Type B pancreatic cell (in vitro differentiated cells): ENCODE measurements at regions not wholly inside any gene's neighbourhood (a gene's known extent, or its start where the extent isn't known, plus 50 kb on each side); places are given as distances from the start of the nearest gene placed in this dataset.

Source experiments
- DNase-seq: peaks from one replicate; pipeline ENCODE4 v3.0.0; 2021; ENCODE audit warnings: mixed read lengths; ENCODE audit not compliant: unreplicated experiment; ENCODE audit errors: extremely low spot score
- H3K27ac Mint-ChIP-seq: 2 replicates; pipeline ENCODE4 v1.8.0; 2021; ENCODE audit warnings: mild to moderate bottlenecking, mixed read lengths
- H3K27me3 Mint-ChIP-seq: 2 replicates; pipeline ENCODE4 v1.8.0; 2021; ENCODE audit warnings: mixed read lengths
- H3K36me3 Mint-ChIP-seq: 2 replicates; pipeline ENCODE4 v1.8.0; 2021; ENCODE audit warnings: mixed read lengths
- H3K4me1 Mint-ChIP-seq: one replicate; pipeline ENCODE4 v1.8.0; 2021; ENCODE audit warnings: mixed read lengths; ENCODE audit not compliant: unreplicated experiment
- H3K4me3 Mint-ChIP-seq: 2 replicates; pipeline ENCODE4 v1.8.0; 2021; ENCODE audit warnings: mild to moderate bottlenecking, mixed read lengths
- H3K9me3 Mint-ChIP-seq: 2 replicates; pipeline ENCODE4 v1.8.0; 2021; ENCODE audit warnings: mixed read lengths
- CTCF ChIP-seq: fragments of 200-600 bp; sonication (generic); conservative IDR thresholded peaks from 2 replicates; pipeline ENCODE4 v1.5.0; 2021; ENCODE audit warnings: antibody characterized with exemption, mild to moderate bottlenecking

DNA sequence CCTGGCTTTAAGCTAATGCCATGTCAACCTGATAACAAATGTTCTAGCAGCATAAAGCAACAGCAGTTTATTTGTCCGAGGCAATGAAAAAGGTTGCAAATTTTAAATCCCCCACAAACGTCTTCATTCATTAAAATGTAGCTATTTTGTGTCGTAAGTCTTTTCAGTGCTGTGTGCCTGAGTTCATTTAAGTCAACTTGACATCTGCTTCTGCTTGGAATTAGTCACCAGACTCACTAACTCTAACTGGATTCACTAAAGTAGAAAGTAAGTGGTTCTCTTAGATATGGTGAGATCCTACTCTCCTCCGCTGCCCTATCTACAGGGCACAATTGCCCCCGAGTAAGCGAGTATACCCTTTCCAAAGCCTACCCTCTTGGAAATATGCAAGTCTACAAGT lies 118.4 kb upstream of the CHRM3 start:
- Mint-ChIP-seq H3K27ac (no peak overlapping the region), H3K9me3 (no peaks in the 10 kb centered on the region), H3K27me3 (peaks cover 3% of the 10 kb centered on the region), H3K4me1 (peaks cover 5% of the 10 kb centered on the region), H3K4me3 (no peak overlapping the region), H3K36me3 (no peaks in the 10 kb centered on the region)
- TF ChIP-seq CTCF: no peak
- DNase-seq: no peak

- Mint-ChIP-seq H3K27me3 (no peaks in the 10 kb centered on the region), H3K27ac (no peak overlapping the region), H3K9me3 (no peaks in the 10 kb centered on the region), H3K4me3 (no peak overlapping the region), H3K36me3 (no peaks in the 10 kb centered on the region), H3K4me1 (peaks cover 5% of the 10 kb centered on the region)
- no peak for TF ChIP-seq CTCF
- DNase-seq: no peak
Measured at GRCh38 chr1:239263801-239264200, 122.6 kb upstream of the CHRM3 start.

DNA sequence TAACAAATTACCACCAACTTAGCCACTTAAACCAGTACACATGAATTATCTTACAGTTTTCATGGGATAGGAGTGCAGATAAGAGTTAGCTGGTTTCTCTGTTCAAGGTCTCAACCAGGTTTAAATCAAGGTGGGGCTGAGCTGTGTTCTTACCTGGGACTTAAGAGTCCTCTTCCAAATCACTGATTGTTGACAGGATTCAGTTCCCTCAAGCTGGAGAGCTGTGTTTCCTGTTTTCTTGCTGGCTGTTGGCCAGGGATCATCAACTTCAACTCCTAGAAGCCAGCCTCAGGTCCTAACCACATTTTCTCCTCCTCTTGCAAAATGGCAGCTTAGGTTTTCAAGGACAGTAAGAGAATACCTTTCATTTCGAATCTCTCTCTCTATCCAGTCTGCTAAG lies 123.8 kb upstream of the CHRM3 start:
- no peak for TF ChIP-seq CTCF
- no peaks in the 10 kb centered on the region for H3K27me3 Mint-ChIP-seq
- no peaks in the 10 kb centered on the region for H3K4me1 Mint-ChIP-seq
- no peaks in the 10 kb centered on the region for H3K36me3 Mint-ChIP-seq
- H3K27ac Mint-ChIP-seq: no peak overlapping the region
- peak overlapping the region; percentile 14 for H3K4me3 Mint-ChIP-seq
- no peak for DNase-seq
- H3K9me3 Mint-ChIP-seq: no peaks in the 10 kb centered on the region

DNA sequence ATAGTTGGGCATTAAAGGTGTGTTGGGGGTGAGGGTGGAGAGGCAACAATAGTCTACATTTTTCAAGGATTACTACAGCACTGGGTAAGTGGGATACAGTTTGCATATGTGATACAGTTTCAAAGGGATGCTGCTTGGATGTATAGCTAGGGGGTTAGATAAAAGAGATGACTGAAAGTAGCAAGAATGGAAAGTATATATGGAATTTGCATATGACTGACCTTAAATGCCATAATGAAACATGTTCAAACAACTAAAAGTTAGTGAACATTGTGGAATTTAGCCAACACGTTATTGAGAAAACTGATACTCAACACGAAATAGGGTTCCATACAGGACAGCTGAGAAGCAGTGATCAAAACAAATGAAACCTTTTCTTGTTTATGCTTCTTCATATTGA lies 124.8 kb upstream of the CHRM3 start:
- DNase-seq: no peak
- no peak for TF ChIP-seq CTCF
- no peak overlapping the region for H3K4me3 Mint-ChIP-seq
- H3K9me3 Mint-ChIP-seq: no peaks in the 10 kb centered on the region
- H3K27ac Mint-ChIP-seq: no peak overlapping the region
- H3K36me3 Mint-ChIP-seq: peaks cover 1% of the 10 kb centered on the region
- H3K4me1 Mint-ChIP-seq: no peaks in the 10 kb centered on the region
- H3K27me3 Mint-ChIP-seq: no peaks in the 10 kb centered on the region

DNA sequence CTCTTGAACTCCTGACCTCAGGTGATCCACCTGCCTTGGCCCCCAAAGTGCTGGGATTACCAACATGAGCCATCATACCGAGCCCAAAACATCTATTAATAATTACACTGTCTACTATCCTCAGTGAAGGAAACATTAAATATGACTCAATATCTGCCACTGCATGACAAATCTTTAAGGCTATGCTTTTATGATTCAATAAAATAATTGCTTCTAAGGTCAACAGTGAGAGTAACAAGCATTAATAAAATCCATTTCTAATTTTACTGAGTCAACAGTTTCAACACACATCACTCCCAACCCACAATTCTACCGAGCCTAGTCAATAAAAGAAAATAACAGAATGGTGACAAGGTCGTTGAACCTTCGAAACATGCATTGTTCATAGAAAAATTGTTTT lies 125.5 kb upstream of the CHRM3 start:
- no peak overlapping the region for H3K4me3 Mint-ChIP-seq
- DNase-seq: no peak
- H3K9me3 Mint-ChIP-seq: no peaks in the 10 kb centered on the region
- TF ChIP-seq CTCF: no peak
- H3K27ac Mint-ChIP-seq: no peak overlapping the region
- no peaks in the 10 kb centered on the region for H3K4me1 Mint-ChIP-seq
- no peaks in the 10 kb centered on the region for H3K27me3 Mint-ChIP-seq
- peaks cover 6% of the 10 kb centered on the region for H3K36me3 Mint-ChIP-seq

GRCh38 chr1:239255628-239256160 lies 130.7 kb upstream of the CHRM3 start:
- Mint-ChIP-seq H3K4me1 (no peaks in the 10 kb centered on the region), H3K27me3 (peaks cover 3% of the 10 kb centered on the region), H3K27ac (no peak overlapping the region), H3K9me3 (no peaks in the 10 kb centered on the region), H3K4me3 (no peak overlapping the region), H3K36me3 (peaks cover 6% of the 10 kb centered on the region)
- DNase-seq: no peak
- TF ChIP-seq CTCF: no peak
